ENCODE measurements at regions not wholly inside any gene's neighbourhood (a gene's known extent, or its start where the extent isn't known, plus 50 kb on each side); places are given as distances from the start of the nearest gene placed in this dataset.

DNA sequence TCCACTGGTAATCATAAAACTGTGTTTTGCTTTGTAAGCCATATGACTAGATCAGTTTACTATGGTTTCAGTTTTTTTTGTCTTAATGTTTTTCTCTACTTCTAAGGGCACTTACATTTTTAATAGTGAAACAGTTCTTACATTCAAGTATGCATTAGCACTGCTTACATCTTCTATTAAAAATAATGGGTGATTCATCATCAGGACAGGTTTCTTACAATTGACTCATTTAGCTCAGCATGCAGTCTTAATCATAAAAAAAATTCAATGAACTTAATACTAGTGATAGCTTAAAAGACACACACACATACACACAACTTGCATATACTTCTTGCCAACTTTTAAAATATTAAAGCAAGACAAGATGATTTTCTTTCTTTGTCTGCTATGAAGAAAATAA, 845.7 kb upstream of the USP15 start:
- Histone ChIP-seq H3K4me1 (ENCODE audit: insufficient read depth, low read length) (no peaks in the 10 kb centered on the region), H3K27ac (ENCODE audit: low read depth, low read length) (no peak overlapping the region), H3K27me3 (ENCODE audit: insufficient read depth, low read length, poor library complexity, severe bottlenecking) (no peaks in the 10 kb centered on the region), H3K9me3 (ENCODE audit: low read length) (no peaks in the 10 kb centered on the region), H3K36me3 (ENCODE audit: insufficient read depth, low read length) (no peaks in the 10 kb centered on the region), H3K4me3 (ENCODE audit: low read length) (no peak overlapping the region)
- H3K27ac Mint-ChIP-seq = no peak overlapping the region
- no peaks in the 10 kb centered on the region for H3K36me3 Mint-ChIP-seq
- no peak overlapping the region for H3K4me3 Mint-ChIP-seq
- H3K4me1 Mint-ChIP-seq = no peaks in the 10 kb centered on the region
- ChIA-PET CTCF (no interaction called here), POLR2A (no interaction called here)
- H3K27me3 Mint-ChIP-seq = no peaks in the 10 kb centered on the region
- peaks cover 2 to 8% (median 4%) of the 10 kb centered on the region in 5 donors for H3K9me3 Mint-ChIP-seq
- DNase-seq = no peak

DNA sequence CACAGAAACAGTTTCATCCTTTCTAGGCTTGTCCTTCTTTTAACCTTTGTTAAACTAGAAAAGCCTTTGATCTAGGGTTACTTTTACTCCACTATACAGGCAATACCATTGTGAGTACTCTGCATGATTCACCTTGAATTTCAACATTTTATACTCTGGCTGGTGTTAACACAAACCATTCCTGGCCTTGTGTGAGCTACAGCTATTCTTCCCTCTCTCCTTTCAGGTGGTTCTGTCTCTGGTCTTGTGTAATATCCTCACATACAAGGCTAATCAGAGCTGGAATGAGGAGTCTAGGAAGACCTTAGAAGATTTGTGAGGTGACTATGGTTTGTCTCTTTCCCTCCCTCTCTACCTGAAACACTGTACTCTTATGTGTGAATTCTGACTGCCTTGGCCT, 837.4 kb upstream of the USP15 start:
- H3K36me3 ChIP-seq (ENCODE audit: insufficient read depth, low read length) = no peaks in the 10 kb centered on the region
- no peak overlapping the region for H3K27ac Mint-ChIP-seq
- H3K4me1 ChIP-seq (ENCODE audit: insufficient read depth, low read length) = no peaks in the 10 kb centered on the region
- no peak for DNase-seq
- CTCF ChIA-PET = no interaction called here
- no peak overlapping the region for H3K4me3 ChIP-seq (ENCODE audit: low read length)
- no peak overlapping the region for H3K27ac ChIP-seq (ENCODE audit: low read depth, low read length)
- no peak overlapping the region for H3K4me3 Mint-ChIP-seq
- H3K27me3 ChIP-seq (ENCODE audit: insufficient read depth, low read length, poor library complexity, severe bottlenecking) = no peaks in the 10 kb centered on the region
- no peaks in the 10 kb centered on the region for H3K9me3 ChIP-seq (ENCODE audit: low read length)
- H3K9me3 Mint-ChIP-seq = peaks cover 3 to 16% (median 7%) of the 10 kb centered on the region in 5 donors
- H3K4me1 Mint-ChIP-seq = no peaks in the 10 kb centered on the region
- no peaks in the 10 kb centered on the region for H3K27me3 Mint-ChIP-seq
- H3K36me3 Mint-ChIP-seq = no peaks in the 10 kb centered on the region
- POLR2A ChIA-PET = no interaction called here

DNA sequence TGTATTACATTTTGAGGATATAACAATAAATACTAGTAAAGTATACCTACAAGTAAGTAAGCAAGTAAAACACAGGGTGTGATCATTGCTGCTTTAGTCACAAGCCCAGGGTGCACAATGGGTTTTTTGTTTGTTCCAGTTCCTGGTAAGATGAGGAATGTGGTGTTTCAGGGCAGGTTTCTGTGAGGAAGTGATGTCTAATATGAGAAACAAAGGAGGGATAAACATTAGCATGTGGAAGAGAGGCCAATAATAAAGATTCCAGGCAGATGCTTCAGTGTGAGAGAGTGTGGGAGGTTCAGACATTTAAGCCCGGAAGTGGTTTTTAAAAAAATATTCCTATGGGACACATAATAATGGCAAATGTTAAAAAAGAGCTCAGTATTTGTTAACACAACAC, 808.1 kb upstream of the USP15 start:
- POLR2A ChIA-PET = no interaction called here

DNA sequence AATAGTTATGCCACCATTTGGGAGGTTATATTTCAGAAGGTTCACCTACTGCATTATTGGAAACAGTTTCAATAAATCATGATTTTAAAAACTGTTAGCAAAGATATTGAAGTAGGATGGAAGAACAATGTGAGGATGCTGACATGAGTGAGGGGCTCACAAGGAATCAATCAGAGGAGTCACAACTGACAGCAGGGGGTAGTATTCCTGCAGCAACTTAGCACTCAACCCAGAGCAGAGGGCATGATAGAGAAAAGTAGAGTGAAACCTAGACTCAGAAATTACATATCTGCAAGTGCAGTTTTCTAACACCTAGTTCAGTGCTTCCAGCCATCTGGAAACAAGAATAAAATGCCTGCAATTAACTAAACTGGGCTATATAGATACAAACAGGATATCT, 772.5 kb upstream of the USP15 start:
- POLR2A ChIA-PET = no interaction called here

More for the DNA sequence above, 808.1 kb upstream of the USP15 start:
- CTCF ChIA-PET = no interaction called here
- H3K36me3 ChIP-seq (ENCODE audit: insufficient read depth, low read length) = no peaks in the 10 kb centered on the region
- H3K27ac ChIP-seq (ENCODE audit: low read depth, low read length) = no peak overlapping the region
- Mint-ChIP-seq H3K27me3 (no peaks in the 10 kb centered on the region), H3K4me3 (no peak overlapping the region), H3K4me1 (no peaks in the 10 kb centered on the region), H3K36me3 (no peaks in the 10 kb centered on the region), H3K27ac (no peak overlapping the region), H3K9me3 (peaks cover 2 to 9% (median 4%) of the 10 kb centered on the region in 5 donors)
- H3K4me3 ChIP-seq (ENCODE audit: low read length) = no peak overlapping the region
- DNase-seq = no peak
- H3K27me3 ChIP-seq (ENCODE audit: insufficient read depth, low read length, poor library complexity, severe bottlenecking) = no peaks in the 10 kb centered on the region
- H3K4me1 ChIP-seq (ENCODE audit: insufficient read depth, low read length) = no peaks in the 10 kb centered on the region
- H3K9me3 ChIP-seq (ENCODE audit: low read length) = no peaks in the 10 kb centered on the region

DNA sequence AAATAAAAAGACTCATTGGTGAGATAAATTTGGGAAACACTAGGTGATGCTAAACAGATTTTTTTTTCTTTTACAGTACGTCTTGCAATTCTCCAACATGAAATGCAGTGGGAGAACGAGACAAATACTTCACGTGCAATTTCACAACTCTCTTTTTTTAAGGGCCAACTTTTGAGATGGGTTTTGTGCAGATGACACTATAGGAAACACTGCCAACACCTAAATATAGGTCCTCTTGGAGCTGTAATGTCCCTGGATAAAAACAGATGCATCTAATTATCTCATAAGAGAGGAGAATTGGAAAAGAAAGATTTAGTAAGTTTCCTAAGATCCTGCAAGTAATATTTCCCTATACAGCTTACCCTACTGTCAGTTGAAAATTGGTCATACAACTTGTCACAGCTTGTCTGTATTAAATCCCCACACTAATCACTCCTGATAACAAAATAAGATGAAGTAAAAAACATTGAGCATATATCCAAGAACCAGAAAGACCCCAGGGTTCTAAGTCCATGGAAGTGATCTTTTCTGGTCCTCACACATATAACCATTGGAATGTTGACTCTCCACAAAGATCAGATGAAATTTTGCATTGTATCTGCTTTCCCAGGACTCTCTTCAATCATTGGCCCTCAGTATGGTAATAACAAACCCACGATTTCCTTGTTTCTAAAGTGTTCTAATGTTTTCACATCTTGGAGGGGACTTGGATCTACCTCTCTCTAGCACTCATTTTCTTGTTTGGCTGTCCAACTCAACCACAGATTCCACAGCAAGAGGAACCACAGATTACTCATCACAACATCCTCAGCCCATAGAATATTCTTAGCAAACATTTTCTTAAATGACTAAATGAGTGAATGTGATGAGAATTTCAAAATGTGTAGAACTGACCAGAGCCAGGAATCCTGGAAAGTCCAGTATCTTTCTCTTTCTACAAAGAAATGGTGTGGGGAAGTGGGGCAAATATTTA, 769.4 kb upstream of the USP15 start:
- H3K9me3 Mint-ChIP-seq = peaks cover 2 to 9% (median 3%) of the 10 kb centered on the region in 5 donors
- no peaks in the 10 kb centered on the region for H3K9me3 ChIP-seq (ENCODE audit: low read length)
- no peak overlapping the region for H3K27ac ChIP-seq (ENCODE audit: low read depth, low read length)
- DNase-seq = no peak
- no peaks in the 10 kb centered on the region for H3K4me1 Mint-ChIP-seq
- no peaks in the 10 kb centered on the region for H3K36me3 ChIP-seq (ENCODE audit: insufficient read depth, low read length)
- no peaks in the 10 kb centered on the region for H3K36me3 Mint-ChIP-seq
- H3K27me3 Mint-ChIP-seq = no peaks in the 10 kb centered on the region
- H3K4me3 ChIP-seq (ENCODE audit: low read length) = no peak overlapping the region
- ChIA-PET POLR2A (no interaction called here), CTCF (no interaction called here)
- no peak overlapping the region for H3K4me3 Mint-ChIP-seq
- H3K27me3 ChIP-seq (ENCODE audit: insufficient read depth, low read length, poor library complexity, severe bottlenecking) = no peaks in the 10 kb centered on the region
- H3K27ac Mint-ChIP-seq = no peak overlapping the region
- H3K4me1 ChIP-seq (ENCODE audit: insufficient read depth, low read length) = no peaks in the 10 kb centered on the region

More for the DNA sequence above, 772.5 kb upstream of the USP15 start:
- H3K36me3 Mint-ChIP-seq = no peaks in the 10 kb centered on the region
- H3K27ac Mint-ChIP-seq = no peak overlapping the region
- Histone ChIP-seq H3K27me3 (ENCODE audit: insufficient read depth, low read length, poor library complexity, severe bottlenecking) (no peaks in the 10 kb centered on the region), H3K36me3 (ENCODE audit: insufficient read depth, low read length) (no peaks in the 10 kb centered on the region), H3K4me3 (ENCODE audit: low read length) (no peak overlapping the region), H3K27ac (ENCODE audit: low read depth, low read length) (no peak overlapping the region), H3K4me1 (ENCODE audit: insufficient read depth, low read length) (no peaks in the 10 kb centered on the region), H3K9me3 (ENCODE audit: low read length) (no peaks in the 10 kb centered on the region)
- peaks cover 3 to 7% (median 4%) of the 10 kb centered on the region in 5 donors for H3K9me3 Mint-ChIP-seq
- no peaks in the 10 kb centered on the region for H3K27me3 Mint-ChIP-seq
- no peak overlapping the region for H3K4me3 Mint-ChIP-seq
- H3K4me1 Mint-ChIP-seq = no peaks in the 10 kb centered on the region
- no peak for DNase-seq
- CTCF ChIA-PET = no interaction called here

DNA sequence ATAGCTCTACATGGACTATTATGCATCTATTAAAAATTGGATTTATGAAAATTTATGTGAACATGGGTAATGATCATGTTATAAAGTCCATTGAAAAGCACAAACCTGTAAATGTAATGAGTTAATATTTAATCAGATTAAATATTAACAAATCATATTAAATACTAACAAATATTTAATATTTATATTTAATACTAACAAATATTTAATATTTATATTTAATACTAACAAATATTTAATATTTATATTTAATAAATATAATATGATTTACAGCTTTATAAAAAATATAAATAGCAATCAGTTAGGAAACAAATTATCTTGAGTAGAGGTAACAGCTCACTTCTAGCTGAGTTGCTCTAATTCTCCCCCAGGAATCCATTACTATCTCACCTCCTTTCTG, 758.0 kb upstream of the USP15 start:
- H3K9me3 ChIP-seq (ENCODE audit: low read length) = no peaks in the 10 kb centered on the region
- ChIA-PET CTCF (no interaction called here), POLR2A (no interaction called here)
- H3K27ac ChIP-seq (ENCODE audit: low read depth, low read length) = no peak overlapping the region
- Mint-ChIP-seq H3K4me1 (no peaks in the 10 kb centered on the region), H3K9me3 (peaks cover 8 to 16% (median 10%) of the 10 kb centered on the region in 5 donors), H3K36me3 (peaks cover 0 to 2% (median 0%) of the 10 kb centered on the region in 3 donors), H3K27ac (no peak overlapping the region), H3K4me3 (no peak overlapping the region), H3K27me3 (no peaks in the 10 kb centered on the region)
- DNase-seq = no peak
- no peaks in the 10 kb centered on the region for H3K36me3 ChIP-seq (ENCODE audit: insufficient read depth, low read length)
- H3K4me1 ChIP-seq (ENCODE audit: insufficient read depth, low read length) = no peaks in the 10 kb centered on the region
- H3K27me3 ChIP-seq (ENCODE audit: insufficient read depth, low read length, poor library complexity, severe bottlenecking) = no peaks in the 10 kb centered on the region
- H3K4me3 ChIP-seq (ENCODE audit: low read length) = no peak overlapping the region

DNA sequence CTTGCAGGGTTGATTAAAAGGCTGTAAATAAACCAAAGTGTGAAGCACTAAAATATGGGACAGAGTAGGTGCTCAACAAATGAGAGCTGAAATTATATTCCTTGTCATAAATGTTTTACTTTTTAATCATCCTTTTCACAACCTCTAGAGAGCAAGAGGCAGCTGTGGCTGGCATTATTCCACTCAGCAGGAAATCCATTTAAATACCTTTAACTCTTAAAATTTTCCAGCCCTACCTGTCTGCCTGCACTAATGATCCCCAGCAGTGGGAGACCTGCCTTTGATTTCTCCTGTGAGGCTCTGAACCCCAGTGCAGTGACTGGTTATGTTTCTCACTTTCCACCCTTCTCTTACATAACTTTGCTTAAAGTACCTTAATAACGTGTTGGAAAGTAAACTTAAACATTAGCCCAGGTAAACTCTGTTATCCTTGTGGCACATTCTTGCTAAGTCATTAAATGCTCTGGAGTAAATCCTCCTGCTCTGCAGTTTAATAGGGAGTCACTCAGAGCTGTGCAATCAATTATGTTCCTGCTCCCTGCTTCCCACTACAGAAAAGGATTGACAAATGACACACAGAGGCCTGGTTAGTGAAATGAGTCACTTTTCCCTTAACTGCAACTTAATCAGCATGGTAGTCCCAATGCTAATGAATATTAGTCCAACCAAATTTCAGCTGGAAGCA, 755.7 kb upstream of the USP15 start:
- POLR2A ChIA-PET = no interaction called here

DNA sequence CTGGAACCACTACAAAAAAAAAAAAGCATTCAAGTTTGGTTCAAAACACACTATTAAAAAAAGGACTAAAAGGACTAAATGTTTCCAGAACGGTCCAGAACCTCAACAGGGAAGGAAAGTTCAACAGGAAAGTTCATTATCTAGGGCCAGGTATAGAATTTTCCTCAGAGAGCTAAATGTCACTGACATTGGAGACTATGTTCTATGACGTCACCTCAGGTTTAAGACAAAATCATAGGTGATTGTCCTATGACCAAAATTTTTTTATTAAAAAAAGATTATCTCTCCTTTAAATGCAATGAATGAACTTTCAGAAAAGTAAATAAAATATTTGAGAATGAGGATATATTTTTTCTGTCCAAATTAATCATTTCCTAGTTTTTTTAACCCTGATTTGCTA, 746.7 kb upstream of the USP15 start:
- H3K36me3 ChIP-seq (ENCODE audit: insufficient read depth, low read length) = no peaks in the 10 kb centered on the region
- H3K9me3 Mint-ChIP-seq = peaks cover 0 to 8% (median 2%) of the 10 kb centered on the region in 5 donors
- no peak overlapping the region for H3K27ac Mint-ChIP-seq
- H3K27ac ChIP-seq (ENCODE audit: low read depth, low read length) = no peak overlapping the region
- no peaks in the 10 kb centered on the region for H3K27me3 ChIP-seq (ENCODE audit: insufficient read depth, low read length, poor library complexity, severe bottlenecking)
- DNase-seq = no peak
- H3K27me3 Mint-ChIP-seq = no peaks in the 10 kb centered on the region
- H3K36me3 Mint-ChIP-seq = no peaks in the 10 kb centered on the region
- no peak overlapping the region for H3K4me3 ChIP-seq (ENCODE audit: low read length)
- H3K4me1 ChIP-seq (ENCODE audit: insufficient read depth, low read length) = no peaks in the 10 kb centered on the region
- H3K4me1 Mint-ChIP-seq = no peaks in the 10 kb centered on the region
- ChIA-PET POLR2A (no interaction called here), CTCF (no interaction called here)
- H3K4me3 Mint-ChIP-seq = no peak overlapping the region
- H3K9me3 ChIP-seq (ENCODE audit: low read length) = no peaks in the 10 kb centered on the region

More for the DNA sequence above, 755.7 kb upstream of the USP15 start:
- H3K36me3 ChIP-seq (ENCODE audit: insufficient read depth, low read length) = no peaks in the 10 kb centered on the region
- no peaks in the 10 kb centered on the region for H3K9me3 ChIP-seq (ENCODE audit: low read length)
- H3K4me3 ChIP-seq (ENCODE audit: low read length) = no peak overlapping the region
- CTCF ChIA-PET = no interaction called here
- H3K27me3 Mint-ChIP-seq = no peaks in the 10 kb centered on the region
- no peak overlapping the region for H3K27ac Mint-ChIP-seq
- H3K4me3 Mint-ChIP-seq = no peak overlapping the region
- no peaks in the 10 kb centered on the region for H3K27me3 ChIP-seq (ENCODE audit: insufficient read depth, low read length, poor library complexity, severe bottlenecking)
- H3K4me1 ChIP-seq (ENCODE audit: insufficient read depth, low read length) = no peaks in the 10 kb centered on the region
- H3K4me1 Mint-ChIP-seq = no peaks in the 10 kb centered on the region
- H3K9me3 Mint-ChIP-seq = peaks cover 7 to 13% (median 9%) of the 10 kb centered on the region in 5 donors
- H3K27ac ChIP-seq (ENCODE audit: low read depth, low read length) = no peak overlapping the region
- DNase-seq = no peak
- peaks cover 0 to 2% (median 0%) of the 10 kb centered on the region in 3 donors for H3K36me3 Mint-ChIP-seq

All from CD8-positive, alpha-beta memory T cell (primary cell).